ENCODE measurements at regions not wholly inside any gene's neighbourhood (a gene's known extent, or its start where the extent isn't known, plus 50 kb on each side); places are given as distances from the start of the nearest gene placed in this dataset.

DNA sequence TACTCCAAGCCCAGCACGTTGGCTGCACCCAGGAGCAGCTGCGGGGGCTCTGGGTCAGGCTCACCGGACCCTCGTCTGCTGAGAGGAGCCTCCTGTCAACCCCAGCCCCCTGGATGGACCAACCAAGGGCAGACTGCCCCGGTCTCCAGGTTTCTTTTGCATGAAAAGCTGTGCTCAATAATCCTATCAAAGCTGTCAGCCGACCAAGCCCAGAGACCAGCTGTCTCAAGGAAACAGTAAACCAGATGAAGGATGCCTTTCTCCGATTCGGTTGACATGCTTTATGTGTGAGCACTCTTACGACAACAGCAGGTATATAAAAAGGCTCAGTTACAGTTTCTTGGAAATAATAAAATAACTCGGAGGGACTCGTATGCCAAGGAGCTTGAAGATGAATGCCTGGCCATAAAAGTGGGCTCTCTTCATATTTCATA lies 71.6 kb upstream of the BAIAP2L1 start:
- Mint-ChIP-seq H3K4me1 (ENCODE audit: low read depth) (peaks cover 5% of the 10 kb centered on the region), H3K9me3 (peaks cover 3% of the 10 kb centered on the region), H3K4me3 (no peak overlapping the region), H3K36me3 (no peaks in the 10 kb centered on the region), H3K27me3 (peaks cover 30% of the 10 kb centered on the region), H3K27ac (no peak overlapping the region)
- no peak for DNase-seq
- intact Hi-C loops (cut with micrococcal nuclease), result no loop called here
- ChIA-PET CTCF (interaction anchor here (0.9 kb wide), 1 partner anchor 52 kb away, joined by 3 read pairs; no protein-coding TSS in a partner anchor), POLR2A (no interaction called here)

DNA sequence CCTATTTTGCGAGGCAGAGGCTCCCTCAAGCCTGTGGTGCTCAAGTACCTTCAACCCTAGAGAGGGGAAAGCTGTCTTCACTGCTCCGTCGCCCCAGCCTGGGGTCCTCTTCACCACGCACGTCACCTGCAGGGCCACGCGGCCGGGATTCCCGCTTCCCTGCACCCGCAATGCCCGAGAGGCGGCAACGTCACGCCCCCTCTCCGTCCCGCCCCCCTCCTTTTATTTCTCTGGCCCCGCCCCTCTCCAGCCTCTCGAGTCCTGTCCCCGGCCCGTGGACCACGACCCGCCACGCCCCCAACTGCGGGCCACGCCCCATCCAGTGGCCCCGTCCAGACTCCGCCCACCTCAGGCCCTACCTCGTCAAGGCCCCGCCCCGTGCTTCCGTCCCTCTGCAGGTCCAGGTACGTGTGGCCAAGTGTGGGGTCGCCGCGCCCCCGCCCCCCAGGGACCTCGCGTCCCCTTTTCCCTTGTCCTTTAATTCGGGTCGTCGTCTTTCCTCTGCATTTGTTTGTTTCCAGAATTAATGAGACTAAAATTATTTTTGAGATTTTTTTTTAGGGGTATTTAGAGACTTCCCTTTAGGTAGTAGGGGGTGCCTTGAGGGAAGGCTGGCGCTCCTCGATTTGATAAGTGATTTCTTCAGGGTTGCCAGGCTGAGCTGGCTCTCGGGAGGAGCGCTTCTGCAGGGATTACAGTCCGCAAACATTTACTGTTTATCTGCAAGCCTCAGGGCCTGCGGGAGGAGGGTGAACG lies 69.8 kb upstream of the BAIAP2L1 start:
- no peak overlapping the region for H3K4me3 Mint-ChIP-seq
- no peaks in the 10 kb centered on the region for H3K36me3 Mint-ChIP-seq
- intact Hi-C loops (cut with micrococcal nuclease), result no loop called here
- ChIA-PET CTCF (no interaction called here), POLR2A (no interaction called here)
- H3K27me3 Mint-ChIP-seq, result peaks cover 32% of the 10 kb centered on the region
- peaks cover 3% of the 10 kb centered on the region for H3K9me3 Mint-ChIP-seq
- H3K27ac Mint-ChIP-seq, result no peak overlapping the region
- DNase-seq, result peak; percentile 27
- H3K4me1 Mint-ChIP-seq (ENCODE audit: low read depth), result peaks cover 5% of the 10 kb centered on the region

DNA sequence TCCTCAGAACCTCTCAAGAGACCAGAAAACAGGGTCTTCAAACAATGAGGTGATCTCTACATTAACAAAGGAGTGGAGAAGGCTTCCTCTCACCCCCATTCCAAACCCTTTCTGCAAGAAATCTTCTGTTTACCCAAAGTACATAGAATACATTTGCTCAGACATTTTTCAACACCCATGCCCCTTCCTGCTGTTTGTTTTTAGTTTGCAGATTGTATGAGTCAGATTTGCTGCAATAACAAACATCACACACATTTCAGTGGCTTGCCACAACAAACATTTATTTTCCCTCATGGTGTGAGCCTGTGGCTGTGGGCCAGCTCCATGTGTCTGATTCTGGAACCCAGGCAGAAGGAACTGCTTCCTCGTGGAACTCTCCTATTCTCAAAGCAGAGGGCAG lies 68.2 kb upstream of the BAIAP2L1 start:
- intact Hi-C loops (cut with micrococcal nuclease), result no loop called here
- H3K4me3 Mint-ChIP-seq, result no peak overlapping the region
- H3K9me3 Mint-ChIP-seq, result peaks cover 3% of the 10 kb centered on the region
- H3K36me3 Mint-ChIP-seq, result no peaks in the 10 kb centered on the region
- POLR2A ChIA-PET, result no interaction called here
- CTCF ChIA-PET, result no interaction called here
- no peak overlapping the region for H3K27ac Mint-ChIP-seq
- peaks cover 5% of the 10 kb centered on the region for H3K4me1 Mint-ChIP-seq (ENCODE audit: low read depth)
- DNase-seq, result no peak
- H3K27me3 Mint-ChIP-seq, result peaks cover 32% of the 10 kb centered on the region

DNA sequence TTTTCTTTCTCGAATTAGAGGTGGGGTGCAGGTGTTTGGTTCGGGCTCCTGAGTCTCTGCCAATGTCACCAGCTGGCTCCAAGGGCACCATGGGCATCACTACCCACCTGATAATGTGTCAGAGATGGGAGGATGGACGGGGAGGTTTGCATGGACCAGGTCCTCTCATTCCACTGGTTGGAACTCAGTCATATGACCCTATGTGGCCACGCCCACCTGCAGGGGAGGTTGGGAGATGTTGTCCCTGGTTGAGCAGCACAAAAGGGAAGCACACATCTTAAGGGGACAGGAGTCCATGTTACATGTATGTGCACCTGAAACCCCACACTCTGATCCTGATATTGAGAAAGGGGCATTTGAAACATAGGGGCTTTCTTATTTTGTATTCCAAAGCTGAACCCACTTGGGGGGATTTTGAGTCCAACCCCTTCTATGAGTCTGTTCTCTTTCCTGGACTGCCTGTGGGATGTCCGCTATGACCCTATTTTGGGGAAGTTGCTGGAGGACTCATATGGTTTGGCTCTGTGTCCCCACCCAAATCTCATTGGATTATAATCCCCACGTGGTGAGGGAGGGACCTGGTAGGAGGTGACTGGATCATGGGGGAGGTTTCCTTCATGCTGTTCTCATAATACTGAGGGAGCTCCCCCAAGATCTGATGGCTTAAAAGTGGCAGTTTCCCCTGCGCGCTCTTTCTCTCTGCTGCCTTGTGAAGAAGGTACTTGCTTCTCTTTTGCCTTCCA lies 66.9 kb upstream of the BAIAP2L1 start:
- H3K4me3 Mint-ChIP-seq, result no peak overlapping the region
- DNase-seq, result no peak
- H3K9me3 Mint-ChIP-seq, result peaks cover 3% of the 10 kb centered on the region
- H3K36me3 Mint-ChIP-seq, result no peaks in the 10 kb centered on the region
- peaks cover 28% of the 10 kb centered on the region for H3K27me3 Mint-ChIP-seq
- peaks cover 5% of the 10 kb centered on the region for H3K4me1 Mint-ChIP-seq (ENCODE audit: low read depth)
- intact Hi-C loops (cut with micrococcal nuclease), result no loop called here
- CTCF ChIA-PET, result no interaction called here
- POLR2A ChIA-PET, result no interaction called here
- no peak overlapping the region for H3K27ac Mint-ChIP-seq

DNA sequence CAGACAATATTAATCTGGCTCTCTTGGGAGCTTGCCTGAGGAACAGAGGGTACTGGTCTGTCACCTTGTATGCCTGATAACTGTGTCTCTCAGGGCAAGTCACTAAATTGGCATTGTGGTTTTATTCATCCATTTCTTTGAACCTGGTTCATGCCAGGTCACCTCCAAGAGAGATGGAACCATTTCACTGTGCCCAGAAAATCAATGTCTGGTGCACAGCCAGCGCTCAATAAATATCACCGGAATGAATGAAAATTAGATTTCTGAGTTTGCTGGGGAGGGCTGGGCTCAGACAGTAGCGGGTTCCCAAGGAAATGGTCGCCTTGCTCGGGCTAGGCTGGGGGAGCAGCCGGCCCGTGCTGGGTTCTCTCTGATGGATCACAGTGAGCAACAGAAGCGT lies 64.1 kb upstream of the BAIAP2L1 start:
- Mint-ChIP-seq H3K9me3 (peaks cover 3% of the 10 kb centered on the region), H3K36me3 (no peaks in the 10 kb centered on the region), H3K27ac (no peak overlapping the region), H3K27me3 (peaks cover 16% of the 10 kb centered on the region), H3K4me1 (ENCODE audit: low read depth) (no peaks in the 10 kb centered on the region), H3K4me3 (no peak overlapping the region)
- ChIA-PET CTCF (no interaction called here), POLR2A (no interaction called here)
- intact Hi-C loops (cut with micrococcal nuclease), result no loop called here
- DNase-seq, result no peak

DNA sequence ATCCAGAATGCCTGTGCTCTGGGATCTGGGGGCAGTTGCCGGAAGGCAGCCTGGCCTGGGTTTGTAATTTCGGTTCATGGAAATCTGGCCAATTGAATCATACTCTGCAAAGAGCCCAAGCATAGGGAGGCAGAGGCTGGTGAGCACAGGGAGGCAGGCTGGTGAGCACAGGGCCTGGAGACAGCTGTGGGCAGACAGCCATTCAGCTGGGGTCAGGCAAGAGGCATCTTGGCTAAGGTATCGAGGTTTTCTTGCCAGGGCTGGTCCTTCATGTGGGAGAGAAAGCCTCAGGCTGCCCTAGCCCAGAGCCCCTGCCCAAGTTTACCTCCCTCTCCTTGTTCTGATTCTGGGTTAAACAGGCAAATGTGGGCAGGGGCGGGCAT lies 63.7 kb upstream of the BAIAP2L1 start:
- Mint-ChIP-seq H3K4me1 (ENCODE audit: low read depth) (no peaks in the 10 kb centered on the region), H3K36me3 (no peaks in the 10 kb centered on the region), H3K27ac (no peak overlapping the region), H3K4me3 (no peak overlapping the region), H3K9me3 (peaks cover 3% of the 10 kb centered on the region), H3K27me3 (peaks cover 11% of the 10 kb centered on the region)
- ChIA-PET POLR2A (no interaction called here), CTCF (no interaction called here)
- intact Hi-C loops (cut with micrococcal nuclease), result no loop called here
- DNase-seq, result no peak

DNA sequence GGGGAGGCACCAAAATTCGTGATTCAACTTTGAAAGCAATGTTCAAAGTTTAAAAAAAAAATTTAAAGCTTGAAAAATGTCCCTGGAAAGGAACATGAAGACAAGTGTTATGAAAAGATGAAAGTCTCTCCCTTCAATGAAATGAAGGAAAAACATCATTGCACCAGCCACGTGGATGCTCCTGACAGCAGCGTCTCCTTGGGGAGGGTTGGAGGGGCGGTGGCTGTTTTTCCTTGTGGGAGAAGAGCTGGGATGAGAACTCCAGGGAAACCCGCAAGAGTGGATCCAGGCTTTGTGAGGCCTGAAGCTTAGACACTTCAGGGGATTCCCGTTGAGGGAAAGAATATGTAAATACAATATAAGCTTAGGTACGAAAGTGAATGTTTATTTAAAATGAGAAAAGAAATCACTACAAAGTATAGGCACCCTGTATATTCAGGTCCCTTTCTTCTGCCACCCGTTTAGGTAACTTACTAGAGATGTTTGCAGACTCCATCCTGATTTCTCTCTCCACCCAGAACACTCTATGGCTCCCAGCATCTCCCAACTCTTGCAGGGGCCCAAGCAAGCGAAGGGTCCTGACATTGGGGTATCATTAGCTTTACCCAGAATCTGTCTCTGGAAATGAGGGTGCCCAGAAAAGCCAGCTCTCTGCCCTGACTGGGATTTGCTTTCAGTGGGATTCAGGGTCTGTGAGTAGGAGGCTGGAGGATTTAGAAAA lies 63.1 kb upstream of the BAIAP2L1 start:
- Mint-ChIP-seq H3K4me1 (ENCODE audit: low read depth) (no peaks in the 10 kb centered on the region), H3K27ac (no peak overlapping the region), H3K4me3 (no peak overlapping the region), H3K36me3 (no peaks in the 10 kb centered on the region), H3K9me3 (no peaks in the 10 kb centered on the region), H3K27me3 (peaks cover 7% of the 10 kb centered on the region)
- no peak for DNase-seq
- CTCF ChIA-PET, result no interaction called here
- POLR2A ChIA-PET, result no interaction called here
- intact Hi-C loops (cut with micrococcal nuclease), result no loop called here

DNA sequence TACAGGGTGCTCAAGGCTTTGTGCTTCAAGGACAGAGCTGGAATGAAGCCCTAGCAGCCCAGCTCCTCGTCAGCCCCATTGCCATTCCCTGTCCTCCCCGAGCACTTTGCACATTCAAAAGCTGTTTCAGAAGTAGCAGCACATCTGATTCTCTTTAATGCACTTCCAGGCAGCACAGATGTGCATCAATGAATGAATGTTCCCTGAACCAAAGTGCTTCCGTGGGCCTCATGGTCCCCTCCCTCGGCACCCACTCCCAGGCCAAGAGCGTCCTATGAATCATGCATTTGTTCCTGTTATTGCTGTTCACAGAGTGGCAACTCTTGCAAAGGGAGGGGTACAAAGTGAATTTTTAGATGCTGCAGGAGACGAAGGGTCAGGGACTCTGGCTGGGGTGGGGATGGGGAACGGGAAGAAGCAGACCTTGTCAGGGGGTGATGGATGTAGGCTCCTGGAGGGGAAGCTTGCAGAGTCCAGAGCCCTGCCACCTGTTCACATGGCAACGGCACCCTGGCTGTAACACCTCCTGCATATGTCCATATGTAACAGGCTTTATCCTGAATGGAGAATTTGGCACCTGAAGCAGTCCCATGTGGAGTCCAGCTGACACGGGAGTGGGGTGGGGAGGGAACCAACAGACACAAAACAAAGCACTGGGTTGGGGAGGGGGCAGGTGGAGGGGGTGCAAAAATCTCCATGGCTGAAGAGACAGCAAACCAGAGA lies 62.2 kb upstream of the BAIAP2L1 start:
- Mint-ChIP-seq H3K4me3 (no peak overlapping the region), H3K36me3 (no peaks in the 10 kb centered on the region), H3K27me3 (peaks cover 4% of the 10 kb centered on the region), H3K27ac (no peak overlapping the region), H3K9me3 (no peaks in the 10 kb centered on the region), H3K4me1 (ENCODE audit: low read depth) (no peaks in the 10 kb centered on the region)
- ChIA-PET POLR2A (no interaction called here), CTCF (no interaction called here)
- intact Hi-C loops (cut with micrococcal nuclease), result no loop called here
- no peak for DNase-seq

DNA sequence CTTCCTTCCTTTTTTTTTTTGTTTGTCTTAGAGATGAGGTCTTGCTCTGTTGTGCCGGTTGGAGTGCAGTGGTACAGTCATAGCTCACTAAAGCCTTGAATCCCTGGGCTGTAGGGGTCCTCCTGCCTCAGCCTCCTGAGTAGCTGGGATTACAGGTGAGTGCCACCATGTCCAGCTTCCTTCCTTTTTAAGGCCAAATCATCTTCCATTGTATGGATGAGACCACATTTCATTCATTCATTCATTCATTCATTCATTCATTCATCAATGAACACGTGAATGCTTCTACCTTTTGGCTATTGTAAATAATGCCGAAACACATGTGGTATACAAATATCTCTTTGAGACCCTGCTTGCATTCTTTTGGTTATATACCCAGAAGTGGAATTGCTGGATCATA lies 60.0 kb upstream of the BAIAP2L1 start:
- no peaks in the 10 kb centered on the region for H3K36me3 Mint-ChIP-seq
- no peak for DNase-seq
- POLR2A ChIA-PET, result no interaction called here

DNA sequence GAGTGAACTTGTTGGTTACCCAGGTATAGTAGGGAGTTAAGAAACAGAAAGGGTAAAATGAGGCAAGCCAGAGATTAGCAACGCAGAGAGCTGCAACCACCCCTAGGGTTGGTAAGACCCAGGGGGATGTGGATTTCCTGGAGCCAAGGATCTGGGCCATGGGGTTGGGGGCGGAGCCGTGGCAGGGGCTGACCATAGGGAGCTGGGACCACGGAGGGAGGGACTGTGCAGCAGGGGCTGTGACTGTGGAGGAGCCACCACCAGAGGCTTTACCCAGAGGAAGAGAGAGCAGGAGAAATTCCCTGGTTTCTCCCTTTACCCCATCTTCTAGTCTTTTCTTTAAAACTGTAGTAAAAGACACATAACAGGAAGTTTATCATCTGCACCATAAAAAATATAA lies 58.6 kb upstream of the BAIAP2L1 start:
- H3K4me1 Mint-ChIP-seq (ENCODE audit: low read depth), result no peaks in the 10 kb centered on the region
- H3K27me3 Mint-ChIP-seq, result no peaks in the 10 kb centered on the region
- CTCF ChIA-PET, result no interaction called here
- intact Hi-C loops (cut with micrococcal nuclease), result no loop called here
- H3K4me3 Mint-ChIP-seq, result no peak overlapping the region
- no peak overlapping the region for H3K27ac Mint-ChIP-seq
- H3K36me3 Mint-ChIP-seq, result no peaks in the 10 kb centered on the region
- no peak for DNase-seq
- H3K9me3 Mint-ChIP-seq, result no peaks in the 10 kb centered on the region
- POLR2A ChIA-PET, result no interaction called here

More for the DNA sequence above, 60.0 kb upstream of the BAIAP2L1 start:
- H3K4me3 Mint-ChIP-seq, result no peak overlapping the region
- no peaks in the 10 kb centered on the region for H3K9me3 Mint-ChIP-seq
- CTCF ChIA-PET, result no interaction called here
- no peaks in the 10 kb centered on the region for H3K27me3 Mint-ChIP-seq
- intact Hi-C loops (cut with micrococcal nuclease), result no loop called here
- H3K27ac Mint-ChIP-seq, result no peak overlapping the region
- H3K4me1 Mint-ChIP-seq (ENCODE audit: low read depth), result no peaks in the 10 kb centered on the region

DNA sequence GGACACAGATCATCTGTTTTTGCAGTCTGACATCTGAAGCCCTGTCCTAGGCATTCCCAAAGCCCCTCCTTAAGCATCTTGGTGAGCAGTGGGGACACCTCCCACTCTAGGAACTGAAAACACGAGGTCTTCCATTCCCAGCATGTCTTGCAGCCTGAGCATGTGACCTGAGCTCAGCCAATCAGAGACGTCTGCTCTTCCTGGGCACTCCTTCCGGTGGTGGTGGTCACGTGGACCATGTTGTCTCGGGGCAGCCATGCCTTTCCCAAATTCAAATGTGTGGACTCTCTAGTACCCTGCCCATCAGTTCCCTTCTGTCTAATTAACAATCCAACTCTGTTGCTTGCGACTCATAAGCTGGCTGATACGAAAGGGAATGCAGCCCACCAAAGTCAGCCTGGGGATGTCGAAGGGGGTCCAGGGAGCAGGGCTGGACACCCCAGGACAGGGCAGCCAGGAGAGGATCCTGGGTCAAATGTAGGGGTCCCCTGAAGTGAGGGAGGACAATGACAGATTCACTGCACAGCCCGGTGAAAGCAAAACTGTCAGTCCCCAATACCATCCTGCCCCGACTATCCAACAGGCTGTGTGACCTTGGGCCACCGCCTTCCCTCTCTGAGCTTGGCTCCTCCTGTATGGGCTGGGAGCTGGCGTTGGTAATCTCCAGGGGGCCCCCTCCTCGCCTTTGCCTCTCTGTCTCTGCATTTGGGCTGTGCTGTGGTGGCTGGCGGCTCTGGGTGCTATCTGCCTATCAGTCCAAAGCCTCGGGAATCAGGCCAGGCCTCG lies 57.4 kb upstream of the BAIAP2L1 start:
- Mint-ChIP-seq H3K36me3 (no peaks in the 10 kb centered on the region), H3K27me3 (no peaks in the 10 kb centered on the region), H3K4me1 (ENCODE audit: low read depth) (no peaks in the 10 kb centered on the region), H3K4me3 (no peak overlapping the region), H3K27ac (no peak overlapping the region), H3K9me3 (peaks cover 1% of the 10 kb centered on the region)
- ChIA-PET CTCF (no interaction called here), POLR2A (no interaction called here)
- intact Hi-C loops (cut with micrococcal nuclease), result no loop called here
- no peak for DNase-seq

DNA sequence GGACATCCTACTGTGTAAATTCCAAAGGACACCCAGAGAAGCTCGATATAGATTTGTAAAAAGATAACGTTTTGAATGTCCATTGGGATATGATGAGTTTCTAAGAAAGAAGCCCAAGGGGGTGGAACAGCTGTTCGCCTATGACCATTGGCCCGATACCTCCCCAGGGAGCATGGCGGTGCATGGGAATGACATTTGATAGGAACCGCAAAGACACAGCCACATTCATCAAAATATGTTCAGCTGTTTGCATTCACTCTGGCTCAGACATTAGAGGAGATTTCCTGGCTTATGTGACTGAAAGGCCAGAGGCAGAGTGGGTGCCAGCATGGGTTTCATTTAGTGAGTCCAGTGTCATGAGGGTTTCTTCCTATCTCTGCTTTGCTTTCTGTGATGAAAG lies 56.0 kb upstream of the BAIAP2L1 start:
- no peak overlapping the region for H3K4me3 Mint-ChIP-seq
- H3K27ac Mint-ChIP-seq, result no peak overlapping the region
- DNase-seq, result no peak
- no peaks in the 10 kb centered on the region for H3K27me3 Mint-ChIP-seq
- ChIA-PET CTCF (no interaction called here), POLR2A (no interaction called here)
- intact Hi-C loops (cut with micrococcal nuclease), result no loop called here
- no peaks in the 10 kb centered on the region for H3K4me1 Mint-ChIP-seq (ENCODE audit: low read depth)
- peaks cover 1% of the 10 kb centered on the region for H3K36me3 Mint-ChIP-seq
- H3K9me3 Mint-ChIP-seq, result peaks cover 13% of the 10 kb centered on the region

Measured in activated CD4-positive, alpha-beta memory T cell treated with anti-CD3 and anti-CD28 coated beads for 36 hours (primary cell).